Inflammatory macrophage treated with lipopolysaccharide for 4 hours (primary cell): ENCODE measurements at regions not wholly inside any gene's neighbourhood (a gene's known extent, or its start where the extent isn't known, plus 50 kb on each side); places are given as distances from the start of the nearest gene placed in this dataset.
"Not testable (repeated sequence)": the region's sequence is repeated elsewhere in the genome, so short reads cannot be mapped to it uniquely, and the experiment has no call there.

Experiments used
- DNase-seq: peaks from one replicate; pipeline ENCODE4 v3.0.0-alpha.2; 2020

- DNase-seq, result no peak
Measured at GRCh38 chr18:22570492-22570891, 152.8 kb upstream of the CTAGE1 start.

GRCh38 chr18:22572341-22572740 lies 154.6 kb upstream of the CTAGE1 start:
- DNase-seq, result no peak

DNA sequence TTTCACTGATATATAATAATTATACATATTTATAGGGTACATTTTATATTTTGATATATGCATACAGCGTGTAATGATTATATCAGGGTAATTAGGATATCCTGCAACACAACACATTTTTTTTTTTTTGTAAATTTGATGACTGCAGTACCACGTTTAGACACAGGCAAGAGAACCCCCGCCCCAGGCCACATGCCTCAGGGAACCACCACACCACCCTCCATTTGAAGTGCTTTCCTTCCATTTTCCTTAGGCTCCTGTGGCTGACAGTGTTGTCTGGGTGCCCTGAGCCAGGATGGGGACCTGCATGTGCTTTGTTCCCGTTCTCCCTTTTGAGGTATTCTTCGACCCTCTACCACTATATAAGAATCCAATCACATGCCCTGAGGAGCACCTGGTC lies 161.6 kb upstream of the CTAGE1 start:
- no peak for DNase-seq

DNA sequence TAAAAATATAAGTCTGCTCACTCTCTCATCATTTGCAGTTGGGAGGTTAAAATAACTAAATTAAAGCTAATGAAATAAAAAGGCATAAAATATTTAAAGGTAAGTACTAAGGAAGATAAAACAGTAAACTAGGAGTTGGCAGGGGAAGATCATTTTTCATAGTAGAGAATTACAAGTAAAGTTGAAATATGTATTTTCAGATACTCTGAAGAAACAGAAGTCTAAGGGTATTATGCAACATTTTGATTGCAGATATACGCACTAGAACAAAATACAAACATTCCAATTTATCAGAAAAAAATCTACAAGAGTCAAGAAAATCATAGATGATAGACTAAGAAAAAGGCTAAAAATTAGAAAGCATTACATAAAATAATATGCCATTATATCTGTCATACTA lies 167.6 kb upstream of the CTAGE1 start:
- DNase-seq, result no peak

- DNase-seq, result no peak
Measured at GRCh38 chr18:22585821-22586220, 168.1 kb upstream of the CTAGE1 start.

DNA sequence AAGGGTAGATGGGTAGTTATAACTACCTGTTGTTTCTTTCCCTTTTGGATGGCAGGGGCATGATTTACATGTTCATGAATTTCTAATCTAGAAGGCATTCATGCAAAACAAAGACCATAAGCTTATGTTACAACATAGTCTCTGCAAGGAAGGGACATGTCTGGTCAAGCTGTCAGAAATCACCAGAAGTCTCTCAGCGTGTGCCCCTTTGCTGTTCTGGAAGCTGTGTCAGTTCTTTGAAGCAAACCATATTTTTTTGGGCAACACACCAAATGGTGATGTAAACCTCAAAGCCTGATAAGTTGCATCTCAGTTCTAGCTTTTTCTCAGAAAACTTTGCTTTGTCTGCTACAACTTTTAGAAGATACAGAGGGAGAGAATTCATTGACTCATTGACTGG lies 173.5 kb upstream of the CTAGE1 start:
- DNase-seq, result no peak

GRCh38 chr18:22594155-22594690 lies 176.5 kb upstream of the CTAGE1 start:
- DNase-seq, result no peak

DNA sequence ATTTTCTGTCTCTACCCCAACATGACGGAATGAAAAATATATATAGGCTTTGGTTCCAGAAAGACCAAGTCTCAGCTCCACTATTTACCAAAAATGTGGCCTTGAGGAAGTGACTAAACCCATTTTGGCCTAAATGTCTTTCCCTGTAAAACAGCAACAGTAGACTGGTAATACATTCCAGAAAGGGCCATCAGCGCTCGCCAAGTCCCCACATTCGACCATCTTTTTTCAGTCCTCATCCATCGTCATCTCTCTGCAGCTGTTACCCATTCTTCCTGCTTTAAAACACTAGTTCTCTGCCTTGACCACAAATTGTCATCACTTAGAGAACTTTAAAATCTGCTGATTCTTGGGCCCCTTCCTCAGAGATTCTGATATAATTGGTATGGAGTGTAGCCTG lies 183.8 kb upstream of the CTAGE1 start:
- DNase-seq, result no peak

GRCh38 chr18:22602456-22602855 lies 184.7 kb upstream of the CTAGE1 start:
- DNase-seq, result not testable (repeated sequence)

DNA sequence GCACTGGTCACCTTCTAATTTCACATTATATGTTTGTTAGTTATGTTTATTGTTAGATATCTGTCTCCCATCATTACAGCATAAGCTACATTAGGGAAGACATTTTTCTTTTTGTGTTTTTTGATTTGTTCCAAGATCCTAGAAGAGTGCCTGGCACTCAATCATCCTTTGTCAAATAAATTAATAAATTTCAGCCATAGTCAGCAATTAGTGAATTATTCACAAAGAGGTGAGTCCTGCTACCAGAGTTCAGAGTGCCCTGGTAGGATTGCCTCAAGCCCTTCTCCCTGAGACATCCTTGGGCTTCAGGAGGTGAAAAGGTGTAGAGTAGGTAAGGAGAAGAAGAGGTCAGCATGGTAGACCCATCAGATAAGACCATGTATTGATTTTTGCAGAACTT lies 186.2 kb upstream of the CTAGE1 start:
- DNase-seq, result no peak

GRCh38 chr18:22604390-22604985 lies 186.8 kb upstream of the CTAGE1 start:
- DNase-seq, result no peak

- DNase-seq, result no peak
Measured at GRCh38 chr18:22604986-22605421, 187.3 kb upstream of the CTAGE1 start.

DNA sequence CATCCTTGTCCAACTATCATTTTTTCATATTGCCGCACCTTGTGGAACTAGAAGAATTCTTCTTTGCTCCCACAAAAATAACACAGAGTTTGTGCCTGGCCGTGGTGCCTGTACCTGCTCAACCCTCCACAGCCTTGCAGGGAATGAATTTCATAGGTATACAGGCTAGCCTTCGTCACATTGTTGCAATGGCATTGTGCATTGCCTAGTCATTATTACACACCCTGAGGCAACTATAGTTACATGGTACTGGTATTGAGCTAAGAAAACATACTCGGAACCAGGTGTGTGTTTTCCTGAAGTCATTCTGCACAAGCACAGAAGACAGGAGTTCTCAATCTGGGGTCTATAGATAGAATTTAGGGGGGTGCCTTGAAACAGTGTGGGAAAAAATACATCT lies 188.0 kb upstream of the CTAGE1 start:
- no peak for DNase-seq

DNA sequence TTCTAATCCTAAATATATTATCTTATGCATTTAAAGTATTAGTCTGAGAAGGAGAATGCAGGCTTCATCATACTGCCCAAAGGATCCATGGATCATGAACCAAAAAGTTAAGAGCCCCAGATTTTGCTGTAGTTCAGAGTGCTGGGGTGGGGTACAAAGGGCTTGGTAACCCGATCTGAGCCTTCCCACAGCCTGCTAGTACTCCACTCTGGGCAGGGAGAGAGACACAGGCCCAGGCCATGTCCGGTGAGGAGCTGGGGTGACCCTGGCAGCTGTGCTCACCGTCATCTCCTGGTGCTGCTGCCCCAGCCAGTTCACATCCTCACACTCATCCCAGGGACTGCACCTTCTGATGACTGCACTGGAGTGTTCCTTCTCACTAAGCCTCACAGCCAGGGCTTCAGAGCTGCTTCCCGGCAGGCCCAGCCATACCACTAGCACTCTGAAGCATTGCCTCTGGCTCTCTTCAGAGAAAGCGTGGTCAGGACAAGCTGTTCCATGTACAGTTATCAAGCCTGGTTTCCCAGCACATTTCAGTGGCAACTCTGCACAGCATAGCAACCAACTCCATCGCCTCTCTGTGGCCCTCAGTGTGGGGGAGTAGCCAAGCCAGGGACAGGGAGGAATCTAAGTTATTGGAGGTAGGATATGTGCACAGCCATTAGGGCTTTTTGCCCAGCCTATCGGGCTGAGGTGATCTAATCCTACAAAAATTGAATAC lies 189.0 kb upstream of the CTAGE1 start:
- DNase-seq, result no peak

DNA sequence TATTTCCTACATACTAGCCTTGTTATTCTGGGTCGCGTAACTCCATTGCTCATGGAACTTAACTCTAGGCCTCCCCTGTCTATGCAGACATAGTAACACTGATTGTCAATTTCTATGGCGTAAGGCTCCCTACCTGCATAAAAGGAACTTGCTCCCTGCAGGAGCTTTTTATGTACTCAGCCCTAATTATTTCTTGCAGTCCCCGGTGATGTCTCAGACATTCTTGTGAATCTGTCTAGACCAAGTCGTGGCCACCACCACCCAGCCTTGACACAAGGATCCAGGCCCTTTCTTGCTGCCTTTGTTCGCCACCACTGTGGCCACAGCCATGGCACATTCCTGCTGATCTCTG lies 189.5 kb upstream of the CTAGE1 start:
- DNase-seq, result no peak

GRCh38 chr18:22608847-22609246 lies 191.1 kb upstream of the CTAGE1 start:
- no peak for DNase-seq

DNA sequence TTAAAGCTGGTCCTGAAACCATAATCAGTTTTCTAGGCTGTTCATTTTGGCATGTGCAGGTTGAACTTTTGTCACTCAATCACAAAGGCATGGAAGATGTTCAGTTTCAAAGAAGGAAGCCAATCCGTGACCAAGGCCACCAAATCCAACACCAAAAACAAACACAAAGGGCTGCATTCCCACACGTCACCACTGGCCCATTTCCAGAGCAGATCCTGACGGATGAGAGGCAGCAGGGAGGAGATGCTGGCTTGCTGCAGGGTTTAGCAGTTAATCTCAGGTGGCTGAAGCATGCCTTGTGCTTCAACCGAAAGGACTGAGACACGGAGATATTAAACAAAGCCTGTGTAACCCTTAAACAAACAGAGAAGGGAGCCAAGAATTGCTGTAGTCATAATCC lies 191.9 kb upstream of the CTAGE1 start:
- DNase-seq, result no peak

- no peak for DNase-seq
Measured at GRCh38 chr18:22613058-22613690, 195.5 kb upstream of the CTAGE1 start.

GRCh38 chr18:22613788-22614187 lies 196.1 kb upstream of the CTAGE1 start:
- no peak for DNase-seq

DNA sequence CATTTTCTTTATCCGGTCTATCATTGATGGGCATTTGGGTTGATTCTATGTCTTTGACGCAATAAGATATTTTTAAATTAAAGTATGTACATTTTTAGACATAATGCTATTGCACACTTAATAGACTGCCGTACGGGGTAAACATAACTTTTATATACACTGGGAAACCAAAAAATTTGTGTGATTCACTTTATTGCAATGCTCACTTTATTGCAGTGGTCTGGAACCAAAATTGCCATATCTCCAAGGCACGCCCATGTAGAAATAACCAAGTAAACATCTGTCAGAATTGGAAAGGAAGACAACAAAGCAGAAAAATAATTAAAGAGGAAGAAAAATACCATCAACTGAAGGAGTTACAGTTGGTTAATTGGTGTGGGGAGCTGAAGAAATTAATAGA lies 205.8 kb upstream of the CTAGE1 start:
- no peak for DNase-seq

DNA sequence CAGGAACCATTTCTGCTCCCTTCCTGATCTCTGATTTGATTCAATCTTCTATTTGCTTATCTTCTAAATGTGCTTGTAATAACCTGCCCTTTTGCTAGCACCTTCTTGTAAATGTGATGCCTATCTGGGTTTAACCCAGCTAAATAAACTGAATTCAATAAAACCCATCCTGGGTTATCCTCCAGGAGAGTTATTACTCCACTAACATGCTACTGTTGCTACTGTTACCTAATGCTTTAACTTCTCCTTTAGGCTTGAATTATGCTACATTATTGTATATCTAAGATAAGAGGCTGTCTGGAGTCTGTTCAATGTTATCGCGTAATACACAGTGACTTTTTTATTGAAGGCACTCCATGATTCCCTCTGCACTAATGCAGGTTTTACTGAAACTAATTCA lies 206.5 kb upstream of the CTAGE1 start:
- no peak for DNase-seq

GRCh38 chr18:22625406-22625805 lies 207.7 kb upstream of the CTAGE1 start:
- DNase-seq, result no peak

- no peak for DNase-seq
Measured at GRCh38 chr18:22626771-22627170, 209.1 kb upstream of the CTAGE1 start.

DNA sequence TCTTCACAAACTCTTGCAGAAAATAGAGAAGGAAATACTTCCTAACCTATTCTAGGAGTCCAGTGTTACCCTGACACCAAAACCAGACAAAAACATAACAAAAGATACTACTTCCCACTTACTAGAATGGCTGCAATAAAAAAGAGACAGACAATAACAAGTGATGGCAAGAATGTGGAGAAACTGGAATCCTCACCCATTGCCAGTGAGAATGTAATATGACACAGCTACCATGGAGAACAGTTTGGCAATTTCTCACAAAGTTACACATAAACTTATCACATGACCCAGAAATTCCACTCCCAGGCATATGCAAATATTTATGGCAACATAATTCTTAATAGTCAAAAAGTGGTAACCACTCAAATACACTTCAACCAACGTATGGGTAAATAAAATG lies 209.8 kb upstream of the CTAGE1 start:
- no peak for DNase-seq
